A549 (cell line): ENCODE measurements at regions not wholly inside any gene's neighbourhood (a gene's known extent, or its start where the extent isn't known, plus 50 kb on each side); places are given as distances from the start of the nearest gene placed in this dataset.

Experiments
- CHD2 ChIP-seq: fragments of 150-350 bp; IDR thresholded peaks from 2 replicates; pipeline ENCODE4 v1.6.1; 2014; ENCODE audit warnings: low read length; ENCODE audit not compliant: partially characterized antibody
- CTCF ChIP-seq: fragments of >200 bp; sonication (Bioruptor Twin); formaldehyde crosslinking; IDR thresholded peaks from 3 replicates; pipeline ENCODE4 v1.5.1; 2016
- EHMT2 ChIP-seq: fragments of 200-600 bp; sonication (generic); IDR thresholded peaks from 2 replicates; pipeline ENCODE4 v1.6.1; 2016; ENCODE audit warnings: antibody characterized with exemption, low read depth, mild to moderate bottlenecking, moderate library complexity
- ELK1 ChIP-seq: fragments of 150-350 bp; IDR thresholded peaks from 2 replicates; pipeline ENCODE4 v1.6.1; 2014; ENCODE audit warnings: low read depth, mild to moderate bottlenecking, low read length
- JUN ChIP-seq, 2 experiments: fragments of >200 bp; sonication (Bioruptor Twin); formaldehyde crosslinking; IDR thresholded peaks; 2 replicates in 1 of 2; 3 replicates in 1 of 2; pipeline ENCODE4 v1.6.1; 2016 to 2017
- MAX ChIP-seq: IDR thresholded peaks from 2 replicates; pipeline ENCODE4 v1.6.1; 2012
- POLR2A ChIP-seq: IDR thresholded peaks from 2 replicates; pipeline ENCODE4 v1.6.1; 2012; ENCODE audit warnings: mild to moderate bottlenecking, low read length
- SMC3 ChIP-seq: fragments of >200 bp; sonication (Bioruptor Twin); formaldehyde crosslinking; IDR thresholded peaks from 3 replicates; pipeline ENCODE4 v1.6.1; 2018; ENCODE audit warnings: inconsistent platforms
- USF2 ChIP-seq: fragments of 450-650 bp; IDR thresholded peaks from 2 replicates; pipeline ENCODE4 v1.6.1; 2014; ENCODE audit warnings: antibody characterized with exemption

GRCh38 chr6:77180326-77180725 is 283.0 kb downstream of the HTR1B start:
- TF ChIP-seq CTCF (no peak), MAX (no peak), USF2 (no peak), POLR2A (no peak), JUN (IDR thresholded peaks at IDR 0.05) (no peak), SMC3 (no peak), EHMT2 (no peak), CHD2 (no peak), ELK1 (no peak)
